Mucosa of rectum (tissue), 2 donors: ENCODE measurements at regions not wholly inside any gene's neighbourhood (a gene's known extent, or its start where the extent isn't known, plus 50 kb on each side); places are given as distances from the start of the nearest gene placed in this dataset.

Experiments used
- H3K27ac ChIP-seq, 2 donors: one replicate each; pipeline ENCODE4 v1.7.0; 2013; ENCODE audit warnings: inconsistent platforms in 2 of 2, low read depth in 2 of 2, low read length in 2 of 2
- H3K27me3 ChIP-seq, 2 donors: one replicate each; pipeline ENCODE4 v1.7.0; 2013; ENCODE audit warnings: low read length in 2 of 2; ENCODE audit not compliant: control insufficient read depth in 2 of 2, insufficient read depth in 2 of 2
- H3K36me3 ChIP-seq, 2 donors: one replicate each; pipeline ENCODE4 v1.7.0; 2013; ENCODE audit warnings: low read length in 2 of 2; ENCODE audit not compliant: control insufficient read depth in 2 of 2, insufficient read depth in 2 of 2
- H3K4me1 ChIP-seq, 2 donors: one replicate each; pipeline ENCODE4 v1.7.0; 2013; ENCODE audit warnings: low read length in 2 of 2, mild to moderate bottlenecking in 1 of 2; ENCODE audit not compliant: control insufficient read depth in 2 of 2, insufficient read depth in 2 of 2
- H3K4me3 ChIP-seq, 2 donors: one replicate each; pipeline ENCODE4 v1.7.0; 2013; ENCODE audit warnings: low read length in 2 of 2
- H3K9ac ChIP-seq, 2 donors: one replicate each; pipeline ENCODE4 v1.7.0; 2013; ENCODE audit warnings: low read length in 2 of 2, low read depth in 1 of 2, mild to moderate bottlenecking in 1 of 2
- H3K9me3 ChIP-seq, 2 donors: one replicate each; pipeline ENCODE4 v1.7.0; 2013; ENCODE audit warnings: low read length in 2 of 2; ENCODE audit not compliant: control insufficient read depth in 2 of 2
- donor health status: healthy.
- donor health status: Normal muscosa, but diverticular disease.

DNA sequence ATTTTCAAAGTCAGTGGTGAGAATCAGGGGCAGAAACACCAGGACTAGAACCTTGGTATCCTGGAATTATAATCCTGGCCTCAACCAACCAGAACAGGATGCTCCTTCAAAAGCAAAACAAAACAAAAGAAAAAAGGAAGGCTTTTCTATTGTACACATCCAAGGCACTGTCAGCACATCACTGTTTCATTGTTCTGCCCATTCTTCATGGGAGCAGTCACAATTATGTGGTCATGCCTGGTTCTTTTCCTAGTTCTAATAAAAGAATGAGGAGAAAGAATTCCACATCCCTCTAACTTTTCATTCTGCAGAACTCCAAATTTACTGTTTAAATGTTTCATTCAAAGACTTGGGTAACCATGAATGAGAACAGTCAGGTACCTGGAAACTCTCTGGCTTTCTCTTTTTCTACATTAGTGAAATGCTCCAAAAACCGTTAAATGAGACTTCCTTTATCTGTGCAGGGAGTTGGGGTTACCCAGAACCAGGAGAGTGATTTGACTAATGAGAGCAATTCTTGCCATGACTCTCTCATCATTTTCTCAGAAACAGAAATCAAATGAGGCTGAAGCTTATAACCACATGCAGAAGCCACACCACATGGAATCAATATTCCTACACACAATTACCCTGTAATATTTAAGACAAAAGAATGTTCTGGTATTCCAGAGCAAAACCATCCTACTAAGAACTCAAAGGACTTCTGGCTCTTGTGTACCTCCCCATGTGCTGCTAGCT lies 110.9 kb upstream of the CCDC150 start:
- Histone ChIP-seq H3K36me3 (no peaks in the 10 kb centered on the region), H3K9ac (no peak overlapping the region), H3K9me3 (no peaks in the 10 kb centered on the region), H3K4me1 (no peaks in the 10 kb centered on the region), H3K4me3 (no peak overlapping the region), H3K27me3 (no peaks in the 10 kb centered on the region), H3K27ac (no peak overlapping the region)

DNA sequence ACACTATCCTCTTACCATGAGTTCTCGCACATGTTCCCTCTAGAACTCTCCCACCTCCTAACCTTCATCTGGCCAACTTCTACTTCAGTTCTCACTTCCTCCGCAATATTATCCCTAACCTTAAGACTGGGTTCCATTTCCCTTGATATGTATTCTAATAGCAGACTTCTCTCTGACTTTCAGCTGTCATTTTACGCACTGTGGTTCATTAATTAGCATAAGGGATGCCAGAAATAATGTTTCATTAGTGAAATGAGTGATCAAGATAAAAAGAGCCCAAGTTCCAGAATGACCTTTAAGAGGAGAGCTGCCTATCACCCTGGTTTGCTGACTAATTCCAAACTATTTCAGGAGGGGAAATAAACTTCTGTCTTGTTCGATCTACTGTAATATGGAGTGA lies 108.6 kb upstream of the CCDC150 start:
- Histone ChIP-seq H3K4me1 (no peaks in the 10 kb centered on the region), H3K4me3 (no peak overlapping the region), H3K27me3 (no peaks in the 10 kb centered on the region), H3K36me3 (no peaks in the 10 kb centered on the region), H3K9me3 (no peaks in the 10 kb centered on the region), H3K9ac (no peak overlapping the region), H3K27ac (no peak overlapping the region)

DNA sequence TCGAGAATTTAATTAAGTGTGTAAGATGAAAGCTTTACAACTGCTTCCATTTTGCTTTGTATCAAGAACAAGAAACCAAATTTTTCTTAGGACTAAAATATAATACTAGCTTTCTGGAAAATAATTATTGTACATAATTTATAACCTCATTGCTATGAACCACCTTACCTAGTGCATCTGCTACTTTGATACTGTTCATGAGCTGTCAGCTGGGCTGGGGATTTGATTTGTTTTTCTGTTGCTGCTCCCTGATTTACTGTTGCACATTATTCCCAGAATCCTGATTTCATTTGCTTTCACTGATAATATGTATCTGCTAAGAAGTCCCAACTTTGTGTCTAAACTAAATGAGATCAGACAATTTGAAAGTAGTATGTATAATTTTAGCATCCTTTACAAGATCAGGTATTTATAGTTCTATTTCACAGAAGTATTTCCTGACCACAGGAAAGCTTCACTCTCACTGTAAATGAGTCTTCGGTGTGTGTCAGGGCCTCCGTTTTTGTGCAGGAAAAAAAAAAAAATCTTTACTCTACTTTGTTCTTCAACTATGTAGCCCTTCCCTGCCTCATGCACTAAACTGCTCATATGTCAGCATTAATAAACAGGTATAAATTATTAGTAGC lies 105.6 kb upstream of the CCDC150 start:
- no peaks in the 10 kb centered on the region for H3K36me3 ChIP-seq
- H3K4me3 ChIP-seq = no peak overlapping the region
- H3K27ac ChIP-seq = no peak overlapping the region
- no peak overlapping the region for H3K9ac ChIP-seq
- no peaks in the 10 kb centered on the region for H3K4me1 ChIP-seq
- no peaks in the 10 kb centered on the region for H3K9me3 ChIP-seq
- no peaks in the 10 kb centered on the region for H3K27me3 ChIP-seq

DNA sequence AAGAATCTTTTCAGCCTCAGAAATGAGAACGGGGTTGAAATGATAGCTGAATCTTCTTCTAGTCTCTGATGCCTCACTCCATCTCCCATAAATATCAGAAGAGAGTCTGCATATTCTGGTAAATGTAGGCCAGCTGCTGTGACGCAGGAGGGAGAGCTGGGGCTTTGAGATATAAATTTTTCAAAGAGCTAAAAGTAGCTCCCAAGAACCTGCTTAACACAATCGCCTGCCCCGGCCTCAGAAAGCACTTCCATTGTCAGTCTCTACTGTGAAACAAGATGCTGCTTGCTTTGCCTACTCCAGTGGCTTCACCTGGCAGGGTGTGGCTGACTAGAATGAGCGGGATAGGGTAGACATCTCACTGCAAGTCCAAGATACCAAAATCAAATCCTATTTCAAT lies 105.0 kb upstream of the CCDC150 start:
- no peak overlapping the region for H3K27ac ChIP-seq
- H3K9ac ChIP-seq = no peak overlapping the region
- no peaks in the 10 kb centered on the region for H3K27me3 ChIP-seq
- no peaks in the 10 kb centered on the region for H3K4me1 ChIP-seq
- H3K36me3 ChIP-seq = no peaks in the 10 kb centered on the region
- H3K9me3 ChIP-seq = no peaks in the 10 kb centered on the region
- H3K4me3 ChIP-seq = no peak overlapping the region

DNA sequence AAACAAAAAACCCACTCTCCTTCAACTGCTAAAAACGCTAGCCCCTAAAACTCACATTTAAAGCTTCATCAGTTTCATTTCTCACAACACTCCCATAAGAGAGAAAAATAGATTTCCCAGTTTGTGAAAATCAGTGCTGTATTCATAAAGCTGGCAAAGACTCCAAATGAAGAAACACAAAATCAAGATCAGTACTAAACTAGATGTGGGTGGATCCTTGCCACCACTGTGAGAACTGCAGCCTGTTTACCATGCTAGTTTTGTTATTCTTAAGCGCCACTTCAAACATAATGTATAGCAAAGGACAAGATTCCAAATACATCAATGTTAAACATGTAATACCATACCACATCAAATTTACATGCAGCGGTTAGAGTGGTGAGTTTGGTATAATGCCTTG lies 104.5 kb upstream of the CCDC150 start:
- no peak overlapping the region for H3K27ac ChIP-seq
- H3K4me1 ChIP-seq = no peaks in the 10 kb centered on the region
- H3K9me3 ChIP-seq = no peaks in the 10 kb centered on the region
- no peak overlapping the region for H3K9ac ChIP-seq
- H3K27me3 ChIP-seq = no peaks in the 10 kb centered on the region
- no peak overlapping the region for H3K4me3 ChIP-seq
- H3K36me3 ChIP-seq = no peaks in the 10 kb centered on the region

DNA sequence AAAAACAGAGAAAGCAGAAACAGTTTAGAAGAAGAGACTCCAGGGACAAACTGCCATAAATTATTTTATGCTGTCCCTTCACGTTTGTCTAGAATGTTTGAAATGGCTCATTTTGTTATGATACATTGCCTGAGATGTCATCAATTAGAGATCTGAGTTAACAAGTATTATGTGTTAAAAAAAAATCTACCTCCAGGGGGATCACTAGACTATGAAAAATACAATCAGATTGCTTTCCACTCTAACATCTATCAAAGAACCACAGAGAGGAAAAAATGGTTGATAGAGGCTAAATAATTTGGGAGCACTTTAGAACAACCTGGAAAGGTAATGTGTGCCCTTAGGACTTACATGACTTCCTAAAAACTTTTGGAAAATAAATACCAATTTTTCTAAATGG lies 103.8 kb upstream of the CCDC150 start:
- Histone ChIP-seq H3K27ac (no peak overlapping the region), H3K4me3 (no peak overlapping the region), H3K9ac (no peak overlapping the region), H3K27me3 (no peaks in the 10 kb centered on the region), H3K9me3 (no peaks in the 10 kb centered on the region), H3K36me3 (no peaks in the 10 kb centered on the region), H3K4me1 (no peaks in the 10 kb centered on the region)

DNA sequence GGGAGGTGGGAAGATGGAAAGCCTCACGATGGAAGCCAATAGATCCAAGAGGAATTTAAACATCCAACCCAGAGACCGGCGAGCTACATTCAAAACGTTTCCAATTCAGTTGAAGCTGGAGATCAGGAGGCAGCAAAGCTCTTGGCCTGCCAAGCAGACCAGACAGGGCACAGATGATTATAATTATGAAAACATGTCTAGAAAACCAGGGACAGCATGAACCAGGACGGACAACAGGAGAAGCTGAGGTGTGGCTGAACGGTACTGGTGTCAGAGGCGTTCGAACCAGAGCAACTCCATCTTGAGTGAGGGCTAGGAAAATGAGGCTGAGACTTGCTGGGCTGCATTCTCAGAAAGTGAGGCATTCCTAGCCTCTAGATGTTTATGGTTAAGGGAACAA lies 102.2 kb upstream of the CCDC150 start:
- Histone ChIP-seq H3K27me3 (no peaks in the 10 kb centered on the region), H3K36me3 (no peaks in the 10 kb centered on the region)

DNA sequence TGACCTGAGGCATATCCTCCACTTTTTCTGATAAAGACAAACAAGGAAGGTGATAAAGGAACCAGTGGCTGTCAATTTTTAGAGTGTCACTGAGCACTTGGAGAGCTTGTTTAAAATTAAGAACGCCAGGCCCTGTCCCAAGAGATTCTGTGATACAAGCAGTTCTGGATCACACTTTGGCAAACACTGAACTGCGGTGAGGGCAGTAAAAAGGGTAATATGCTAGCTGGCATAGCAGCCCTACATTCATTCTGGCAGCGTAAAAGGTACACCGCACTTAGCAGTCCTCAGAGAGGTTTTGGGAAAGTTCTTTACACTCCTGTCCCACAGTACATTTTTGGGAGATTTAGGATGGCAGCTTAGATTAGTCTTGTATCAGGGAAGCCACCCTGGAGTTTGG lies 101.3 kb upstream of the CCDC150 start:
- H3K4me1 ChIP-seq = no peaks in the 10 kb centered on the region
- H3K9ac ChIP-seq = no peak overlapping the region
- no peak overlapping the region for H3K4me3 ChIP-seq
- no peak overlapping the region for H3K27ac ChIP-seq
- no peaks in the 10 kb centered on the region for H3K9me3 ChIP-seq
- no peaks in the 10 kb centered on the region for H3K36me3 ChIP-seq
- H3K27me3 ChIP-seq = no peaks in the 10 kb centered on the region

More for the DNA sequence above, 102.2 kb upstream of the CCDC150 start:
- Histone ChIP-seq H3K9ac (no peak overlapping the region), H3K4me3 (no peak overlapping the region), H3K4me1 (no peaks in the 10 kb centered on the region), H3K27ac (no peak overlapping the region), H3K9me3 (no peaks in the 10 kb centered on the region)

DNA sequence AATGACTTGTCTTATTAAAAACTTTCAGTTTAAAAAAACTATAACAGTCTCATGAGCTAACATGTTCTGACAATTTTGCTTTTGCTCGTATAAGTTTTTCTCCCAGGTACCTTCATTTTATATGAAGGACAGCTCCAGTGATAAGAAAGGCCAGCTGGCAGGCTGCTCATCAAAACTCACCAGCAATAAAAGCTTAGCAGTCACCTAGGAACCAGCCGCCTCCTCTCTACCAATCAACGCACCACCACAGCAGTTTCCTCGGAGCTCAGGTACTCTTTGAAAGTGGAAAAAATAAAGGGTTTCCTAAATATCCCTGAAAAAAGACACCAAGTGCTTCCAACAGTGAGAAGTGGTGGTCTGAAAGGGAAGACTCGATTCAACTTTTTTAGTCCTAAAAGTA lies 100.9 kb upstream of the CCDC150 start:
- Histone ChIP-seq H3K27ac (no peak overlapping the region), H3K4me1 (no peaks in the 10 kb centered on the region), H3K4me3 (no peak overlapping the region), H3K36me3 (no peaks in the 10 kb centered on the region), H3K9me3 (no peaks in the 10 kb centered on the region), H3K27me3 (no peaks in the 10 kb centered on the region), H3K9ac (no peak overlapping the region)

DNA sequence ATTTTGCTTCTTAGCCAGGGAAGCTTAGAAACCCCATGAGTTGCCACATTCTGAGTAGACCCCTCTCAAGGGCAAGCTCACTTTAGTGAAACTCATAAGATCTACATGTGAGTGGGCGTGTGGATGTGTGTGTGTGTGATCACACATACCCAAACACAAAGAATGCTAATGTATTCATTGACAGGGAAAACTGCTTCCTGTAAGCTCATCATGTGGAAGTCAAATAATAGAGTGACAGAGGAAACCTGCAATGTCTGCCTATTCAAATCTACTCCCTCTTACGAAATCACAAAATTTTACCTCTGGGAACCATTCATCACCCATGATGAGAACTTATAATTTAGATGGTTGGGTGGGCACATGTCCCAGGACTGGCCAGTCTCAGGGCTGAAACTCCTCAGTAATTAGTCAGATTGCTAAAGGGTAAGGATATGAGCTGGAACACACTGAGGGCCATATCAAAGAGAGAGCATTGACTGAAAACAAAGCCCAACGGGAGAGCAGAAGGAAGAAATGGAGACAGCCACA lies 94.5 kb upstream of the CCDC150 start:
- no peaks in the 10 kb centered on the region for H3K4me1 ChIP-seq
- no peak overlapping the region for H3K27ac ChIP-seq
- no peaks in the 10 kb centered on the region for H3K9me3 ChIP-seq
- H3K4me3 ChIP-seq = no peak overlapping the region
- H3K9ac ChIP-seq = no peak overlapping the region
- no peaks in the 10 kb centered on the region for H3K27me3 ChIP-seq
- no peaks in the 10 kb centered on the region for H3K36me3 ChIP-seq
